ENCODE measurements at regions not wholly inside any gene's neighbourhood (a gene's known extent, or its start where the extent isn't known, plus 50 kb on each side); places are given as distances from the start of the nearest gene placed in this dataset.
A peak's percentile ranks its signal among the peaks of the same experiment; 100 is the strongest.

DNA sequence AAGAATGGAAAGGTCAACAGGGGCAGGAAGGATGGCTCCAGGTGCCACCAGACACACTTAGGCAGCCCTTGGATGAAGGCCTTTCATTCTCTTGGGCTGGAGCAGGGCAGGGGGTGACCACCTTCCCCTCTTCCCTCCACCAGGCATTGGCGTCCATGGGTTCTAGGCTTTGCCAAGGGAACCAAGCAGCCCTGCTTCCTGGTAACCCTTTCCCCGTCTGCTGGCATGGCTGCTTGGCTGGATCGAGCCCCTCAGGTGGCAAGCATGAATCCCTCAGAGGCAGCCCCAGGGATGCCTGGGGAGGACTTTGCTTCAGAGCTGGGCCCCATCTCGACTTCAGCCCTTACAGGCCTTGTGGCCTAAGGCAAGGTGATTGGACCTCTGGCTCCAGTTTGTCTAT, 185.1 kb upstream of the SYT13 start:
- DNase-seq, result no peak

DNA sequence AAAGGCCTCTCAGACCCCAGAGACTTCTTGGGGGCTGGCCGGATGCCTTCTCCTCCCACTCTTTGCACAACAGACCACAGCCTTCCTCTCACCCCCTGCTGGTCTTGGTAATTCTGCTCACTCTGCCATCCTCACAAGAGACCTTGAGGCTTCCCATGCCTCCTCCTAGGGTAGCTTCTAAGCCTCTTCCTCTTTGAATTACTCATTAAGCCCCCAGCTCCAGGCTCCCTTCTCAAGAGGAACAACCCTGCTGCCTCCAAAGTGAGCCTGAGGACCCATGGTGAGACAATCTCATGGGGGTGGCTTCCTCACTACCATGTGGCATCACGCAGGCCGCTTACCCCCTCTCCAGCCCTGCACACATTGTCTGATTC, 184.6 kb upstream of the SYT13 start:
- DNase-seq, result no peak

DNA sequence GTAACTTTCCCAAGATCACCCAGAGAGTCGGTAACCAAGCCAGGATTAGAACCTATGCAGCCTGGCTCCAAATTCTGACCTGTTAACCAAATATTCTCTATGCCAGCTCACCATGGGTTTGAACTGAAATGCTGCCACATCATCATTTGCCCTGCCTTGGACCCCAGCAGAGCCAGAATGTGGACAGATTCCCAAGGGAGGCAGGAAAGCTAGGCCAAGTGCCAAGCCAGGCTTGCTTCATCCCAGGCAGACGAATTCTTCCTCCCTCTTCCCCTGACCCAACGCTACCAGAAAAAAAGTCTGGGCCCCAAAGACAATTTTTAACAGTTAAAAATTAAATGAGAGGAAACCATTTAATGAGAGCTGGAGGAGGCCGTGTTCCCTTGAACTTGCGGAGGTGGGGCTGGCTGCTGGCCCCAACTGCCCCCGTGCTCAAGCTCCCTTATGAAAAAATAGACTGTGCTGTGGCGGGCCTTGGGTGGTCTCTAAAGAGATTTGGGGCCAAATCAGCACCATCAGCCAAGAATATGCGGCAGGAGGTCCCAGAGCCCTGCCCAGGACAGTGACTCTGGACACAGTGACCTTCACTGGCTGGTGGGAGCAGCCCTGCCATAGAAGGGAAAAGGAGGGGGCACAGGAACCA, 184.1 kb upstream of the SYT13 start:
- no peak for DNase-seq

DNA sequence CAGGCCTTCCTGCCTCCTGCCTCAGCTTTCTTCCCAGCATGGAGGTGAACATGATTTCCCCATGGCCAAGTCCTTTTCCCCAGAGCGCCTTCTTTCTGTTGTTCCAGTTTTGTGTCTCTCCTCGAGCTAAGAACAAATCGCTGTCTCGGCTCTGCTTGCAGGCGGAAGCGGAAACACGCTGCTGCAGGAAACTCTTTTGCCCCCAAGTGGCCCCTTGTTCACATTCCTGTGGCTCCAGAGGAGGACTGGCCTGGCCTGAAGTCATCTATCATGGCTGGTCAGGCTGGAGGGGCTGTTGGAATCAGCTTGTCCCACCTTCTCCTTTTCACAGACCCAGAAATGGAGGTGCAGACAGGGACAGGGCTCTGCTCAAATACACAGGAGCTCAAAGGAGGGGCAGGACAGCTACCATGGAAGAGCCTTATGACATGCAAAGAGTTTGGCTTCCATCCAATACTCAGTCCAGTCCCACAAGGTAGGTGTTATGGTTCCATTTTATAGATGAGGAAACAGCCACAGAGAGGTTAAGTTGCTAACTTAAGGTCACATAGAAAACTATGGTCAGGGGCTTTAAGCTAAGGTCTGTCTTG, 182.2 kb upstream of the SYT13 start:
- DNase-seq, result no peak

DNA sequence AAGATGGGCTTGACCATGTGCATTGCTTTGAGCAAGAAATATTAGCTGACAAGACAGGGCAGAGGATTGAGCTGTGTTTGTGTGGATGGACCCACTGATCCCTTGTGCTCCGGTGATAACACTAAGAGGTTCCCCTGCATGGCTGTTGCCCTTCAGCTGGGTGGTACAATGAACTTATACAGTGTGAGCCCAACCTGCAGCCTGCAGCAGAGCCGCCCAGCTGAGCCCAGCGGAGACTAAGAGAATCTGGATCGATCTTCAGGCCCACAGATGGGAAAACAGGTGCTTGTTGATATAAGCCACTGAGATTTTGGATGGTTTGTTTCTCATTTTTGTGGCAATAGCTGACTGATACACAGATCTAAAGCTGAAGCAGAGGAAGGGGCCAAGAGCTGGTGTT, 177.4 kb upstream of the SYT13 start:
- no peak for DNase-seq

DNA sequence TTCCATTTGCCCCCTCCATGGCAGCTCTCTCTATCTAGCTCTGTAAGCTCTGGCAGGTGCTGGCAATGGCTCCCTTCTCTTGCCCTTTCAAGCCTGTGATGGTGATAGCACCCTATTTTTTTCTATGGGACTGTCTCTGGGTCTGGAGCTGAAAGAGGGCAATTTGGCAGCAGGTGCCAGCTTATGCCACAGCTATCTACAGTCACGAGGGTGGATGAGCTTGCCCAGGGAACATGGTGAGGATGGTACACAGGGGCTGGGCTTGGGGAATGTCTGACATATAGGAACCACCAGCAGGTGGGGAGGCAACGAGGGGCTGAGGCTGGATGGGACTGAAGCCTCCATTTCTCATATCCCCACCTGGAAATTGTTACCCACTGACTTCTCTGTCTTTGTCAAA, 175.4 kb upstream of the SYT13 start:
- DNase-seq, result no peak

DNA sequence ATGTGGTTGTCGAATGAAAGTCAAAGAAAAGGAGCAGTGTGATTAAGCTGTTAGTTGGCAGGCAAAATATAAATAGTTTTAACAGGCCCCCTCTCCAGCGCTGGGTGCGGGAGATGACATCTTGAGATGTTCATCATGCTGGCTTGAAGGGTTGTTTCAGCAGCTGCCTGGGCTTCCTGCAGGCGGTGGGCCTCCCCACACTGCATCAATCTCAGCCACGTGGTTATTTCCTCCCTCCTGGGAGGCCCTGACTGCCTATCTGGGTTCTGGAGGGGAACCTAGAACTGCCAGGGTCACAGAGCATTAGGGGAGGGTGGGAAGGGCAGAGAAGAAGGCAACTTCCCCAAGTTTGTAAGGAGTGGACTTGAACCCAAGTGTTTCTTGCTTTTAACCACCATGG, 173.3 kb upstream of the SYT13 start:
- DNase-seq, result no peak

DNA sequence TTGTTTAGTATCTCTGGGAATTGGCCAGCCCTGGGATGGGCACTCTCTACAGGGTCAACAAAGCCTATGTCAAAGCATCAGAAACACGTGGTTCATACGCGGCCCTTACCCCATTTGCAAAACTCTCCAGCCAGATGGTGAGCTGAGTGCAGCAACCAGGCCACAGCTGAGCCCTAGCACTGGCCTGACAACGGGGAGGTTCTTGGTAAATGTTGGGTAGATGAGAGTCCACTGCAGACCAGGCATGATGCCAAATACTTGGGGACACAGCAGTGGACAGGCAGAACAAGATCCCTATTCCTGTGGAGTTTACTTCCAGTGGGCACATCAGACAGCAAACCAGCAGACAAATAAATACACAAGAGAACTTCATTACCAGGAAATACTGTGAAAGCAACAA, 172.1 kb upstream of the SYT13 start:
- DNase-seq, result no peak

DNA sequence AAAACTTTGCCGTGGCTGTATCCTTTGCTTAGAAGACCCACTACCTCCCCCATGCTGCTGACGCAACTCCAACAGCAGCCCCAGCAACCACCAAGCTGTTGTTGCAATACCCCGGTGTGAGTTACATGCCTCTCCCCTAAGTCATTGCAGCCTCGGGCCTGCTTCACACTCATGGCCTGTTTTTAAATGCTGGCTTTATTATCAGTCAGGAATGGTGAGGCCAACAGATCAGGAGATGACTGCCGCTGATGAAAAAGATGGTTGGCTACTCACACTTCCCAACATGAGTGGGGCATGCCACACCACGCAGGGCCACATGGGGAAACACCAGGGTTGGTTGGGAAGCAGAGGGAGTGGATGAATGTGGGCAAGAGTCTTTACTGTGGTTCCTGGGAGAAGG, 171.5 kb upstream of the SYT13 start:
- no peak for DNase-seq

DNA sequence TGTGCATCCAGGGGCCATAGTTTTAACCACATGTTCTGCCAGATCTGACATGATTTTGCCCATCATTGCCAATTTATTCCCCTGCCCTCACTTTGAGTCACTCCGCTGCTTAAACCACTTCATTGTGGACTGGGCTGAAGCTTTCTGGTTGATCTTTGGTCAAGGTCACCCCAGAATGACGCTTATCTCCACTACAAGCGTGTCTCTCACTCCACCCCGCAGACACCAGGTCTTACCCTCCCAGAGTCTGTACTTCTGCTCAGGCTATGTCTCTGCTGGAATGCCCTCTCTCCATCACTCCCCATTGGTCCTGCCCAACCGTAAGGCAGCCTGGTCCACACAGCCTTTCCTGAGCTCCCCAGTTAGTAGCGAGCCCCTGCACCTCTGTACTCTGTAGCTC, 170.5 kb upstream of the SYT13 start:
- no peak for DNase-seq

DNA sequence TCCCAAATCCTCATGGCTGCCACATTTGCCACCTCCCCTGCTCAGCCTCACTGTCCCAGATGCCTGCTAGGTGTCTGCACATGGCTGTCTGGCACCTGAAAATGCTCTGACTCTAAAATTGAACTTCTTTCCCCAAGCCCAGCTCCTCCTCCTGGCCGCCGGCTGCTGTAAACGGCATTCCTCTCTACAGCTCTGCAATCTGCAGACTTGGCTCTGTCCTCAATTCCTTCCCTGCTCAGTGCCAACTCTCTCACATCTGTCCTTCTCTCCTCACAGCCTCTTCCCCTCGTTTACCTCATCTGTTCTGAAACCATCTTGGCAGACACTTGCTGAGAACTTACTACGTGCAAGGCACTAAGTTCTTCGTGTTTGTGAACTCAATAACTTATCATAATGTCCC, 169.4 kb upstream of the SYT13 start:
- DNase-seq, result no peak

DNA sequence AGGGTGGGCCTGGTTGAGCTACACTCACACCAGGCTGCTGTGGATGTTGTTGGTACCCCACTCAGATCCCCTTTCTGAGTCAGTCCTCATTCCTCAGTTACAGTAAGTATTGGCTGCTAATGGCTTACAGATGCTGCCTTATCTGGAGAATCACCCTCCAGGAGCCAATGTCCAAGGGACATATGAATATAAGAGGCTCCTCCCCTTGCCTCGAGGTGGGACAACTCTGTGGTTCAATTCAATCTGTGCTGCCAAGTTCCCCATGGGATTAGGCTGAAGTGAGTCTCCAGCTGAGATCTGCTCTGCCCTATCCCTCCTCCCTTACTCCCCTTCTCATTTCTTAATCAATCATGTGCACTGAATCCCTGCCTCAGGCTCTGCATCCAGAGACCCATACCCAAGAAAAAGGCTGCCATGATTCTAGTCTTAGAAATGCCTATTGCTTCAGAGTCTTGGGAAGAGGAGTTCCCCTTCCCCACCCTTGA, 168.8 kb upstream of the SYT13 start:
- no peak for DNase-seq

DNA sequence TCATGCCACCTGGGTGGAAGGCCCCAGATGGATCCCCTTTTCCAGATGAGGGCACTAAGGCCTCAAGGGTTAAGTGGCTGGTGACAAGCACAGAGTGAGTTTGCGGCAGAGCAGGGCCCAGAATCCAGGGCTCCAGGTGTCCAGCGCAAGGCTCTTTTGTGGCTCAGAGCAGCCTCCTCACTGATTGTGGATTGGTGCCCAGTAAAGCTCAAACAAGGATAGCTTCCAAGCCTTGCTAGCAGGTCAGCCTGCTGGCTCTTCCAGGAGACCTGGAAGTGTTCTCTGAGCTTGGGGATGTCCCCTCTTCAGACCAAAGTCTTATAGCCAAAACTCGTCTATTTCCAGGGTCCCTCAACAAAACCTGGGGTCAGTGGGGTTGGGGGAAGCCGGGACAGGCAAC, 167.6 kb upstream of the SYT13 start:
- no peak for DNase-seq

DNA sequence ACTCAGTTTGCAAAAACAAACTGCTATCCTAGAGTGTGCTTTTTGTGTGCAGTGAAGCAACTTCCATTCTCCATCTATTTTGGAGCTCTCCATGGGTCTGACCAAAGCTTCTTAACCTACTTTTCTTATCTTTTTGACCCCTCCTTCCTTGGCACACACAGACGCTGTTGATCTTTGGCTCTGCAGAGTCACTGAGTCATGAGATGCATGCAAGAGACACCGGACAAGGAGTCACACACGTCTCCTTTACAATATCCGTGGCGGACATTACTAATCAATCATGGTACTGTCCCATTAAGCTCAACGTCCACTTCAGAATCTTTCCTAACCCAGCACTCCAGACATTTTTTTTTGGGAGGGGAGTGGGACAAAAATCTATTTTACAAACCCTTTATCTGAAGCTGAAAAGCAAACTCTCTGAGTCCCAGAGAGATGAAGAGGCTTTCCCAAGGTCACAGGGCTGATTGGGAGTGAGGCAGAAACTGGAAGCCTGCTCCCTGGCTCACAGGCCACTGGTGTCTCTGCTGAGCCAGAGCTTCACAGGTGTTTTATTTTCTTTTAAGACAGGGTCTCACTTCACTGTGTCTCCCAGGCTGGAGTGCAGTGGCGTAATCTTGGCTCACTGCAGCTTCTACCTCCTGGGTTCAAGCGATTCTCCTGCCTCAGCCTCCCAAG, 165.8 kb upstream of the SYT13 start:
- DNase-seq, result no peak

DNA sequence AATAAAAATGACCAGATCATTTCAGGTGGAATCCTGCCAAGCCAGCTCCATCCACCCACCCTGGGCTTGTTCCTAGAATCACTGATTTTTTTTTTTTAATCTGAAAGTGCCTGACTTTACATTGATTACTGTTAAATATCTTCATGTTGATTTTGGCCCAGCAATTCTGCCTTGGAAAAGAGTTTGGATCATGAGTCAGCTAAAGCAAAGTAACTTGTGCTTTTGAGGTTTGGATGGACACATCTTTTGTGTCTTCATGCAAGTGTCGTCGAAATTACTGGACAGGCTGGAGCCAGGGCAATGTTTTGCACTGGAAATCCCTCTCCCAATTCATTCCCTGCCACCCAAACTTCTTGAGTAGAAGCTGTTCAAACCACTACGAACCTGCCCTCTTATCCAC, 164.0 kb upstream of the SYT13 start:
- no peak for DNase-seq

DNA sequence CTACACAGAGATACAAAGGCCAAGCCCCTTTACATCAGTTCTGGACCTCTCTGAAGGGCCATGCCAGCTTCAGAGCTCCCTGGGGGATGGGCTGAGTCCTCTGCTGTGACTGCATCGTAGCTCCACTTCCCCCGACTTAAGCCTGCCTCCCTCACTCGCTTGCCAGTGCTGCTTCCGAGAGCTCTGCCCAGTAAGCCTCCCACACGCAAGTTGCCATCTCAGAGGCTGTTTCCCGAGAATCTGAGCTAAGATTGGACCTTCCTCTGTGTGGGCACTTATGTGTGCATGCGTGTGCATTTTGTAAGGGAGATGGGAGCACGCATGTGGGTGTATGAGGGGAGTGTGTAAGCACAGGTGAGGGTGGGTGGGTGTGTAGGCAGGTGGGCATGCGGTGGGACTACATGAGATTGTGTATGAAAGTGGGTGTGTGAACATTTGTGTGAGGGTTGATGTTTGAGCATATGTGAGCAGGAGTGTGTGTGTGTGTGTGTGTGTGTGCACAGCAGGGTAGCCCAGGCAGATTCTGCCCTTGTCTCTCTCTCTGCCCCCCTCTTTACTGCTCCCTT, 163.0 kb upstream of the SYT13 start:
- no peak for DNase-seq

DNA sequence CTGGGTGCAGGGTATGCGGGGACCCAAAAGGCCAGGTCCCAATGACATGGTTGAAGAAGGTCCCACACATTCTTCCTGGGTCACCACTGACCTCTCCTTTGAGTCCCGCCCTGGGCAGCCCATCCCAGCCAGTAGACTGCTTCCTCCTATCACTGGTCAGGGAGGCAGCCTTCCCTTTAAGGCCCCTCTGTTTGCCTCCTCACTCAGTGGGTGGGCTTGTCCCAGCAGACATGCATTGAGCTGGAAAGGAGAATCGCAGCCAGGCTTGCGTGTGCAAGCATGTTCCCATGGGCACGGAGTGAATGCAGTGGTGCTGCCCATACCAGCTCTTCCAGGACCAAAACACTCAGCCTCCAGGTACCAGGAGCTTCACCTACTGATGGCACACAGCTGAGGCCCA, 162.4 kb upstream of the SYT13 start:
- no peak for DNase-seq

DNA sequence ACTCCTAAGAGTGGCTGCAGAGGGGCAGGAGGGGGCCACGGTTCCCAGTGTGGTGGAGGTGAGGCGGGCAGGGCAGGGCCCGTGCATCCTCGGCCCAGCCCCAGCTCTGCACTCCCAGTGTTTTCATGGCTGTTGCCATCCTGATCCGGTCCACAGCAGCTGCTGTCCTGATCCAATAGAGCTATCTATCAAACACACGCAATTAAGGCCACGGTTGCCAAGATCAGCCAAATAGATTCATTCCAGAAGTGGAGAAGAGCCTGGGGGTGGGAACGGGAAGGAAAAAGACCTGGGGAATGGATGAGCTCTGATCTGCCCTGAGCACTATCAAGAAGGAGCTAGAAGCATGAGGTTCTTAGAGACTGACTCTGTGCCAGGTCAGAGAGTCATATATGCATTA, 160.9 kb upstream of the SYT13 start:
- no peak for DNase-seq

DNA sequence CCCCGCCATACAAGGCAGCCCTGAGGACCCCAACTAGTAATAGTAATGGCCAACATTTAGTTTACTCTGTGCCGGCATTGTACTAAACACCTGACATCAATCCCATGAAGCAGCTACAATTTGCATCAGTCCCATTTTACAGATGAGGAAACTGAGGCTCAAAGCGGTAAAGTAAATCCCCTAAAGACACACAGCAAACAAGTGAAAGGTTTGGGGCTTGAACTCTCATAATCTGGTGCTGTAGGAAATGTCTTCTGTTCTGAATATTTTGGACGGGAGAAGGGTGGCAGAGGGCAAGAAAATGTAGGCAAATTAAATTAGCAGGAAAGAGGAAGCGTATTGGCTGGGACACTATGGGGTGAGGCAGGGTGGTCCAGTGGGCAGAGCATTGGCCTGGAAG, 160.3 kb upstream of the SYT13 start:
- no peak for DNase-seq

DNA sequence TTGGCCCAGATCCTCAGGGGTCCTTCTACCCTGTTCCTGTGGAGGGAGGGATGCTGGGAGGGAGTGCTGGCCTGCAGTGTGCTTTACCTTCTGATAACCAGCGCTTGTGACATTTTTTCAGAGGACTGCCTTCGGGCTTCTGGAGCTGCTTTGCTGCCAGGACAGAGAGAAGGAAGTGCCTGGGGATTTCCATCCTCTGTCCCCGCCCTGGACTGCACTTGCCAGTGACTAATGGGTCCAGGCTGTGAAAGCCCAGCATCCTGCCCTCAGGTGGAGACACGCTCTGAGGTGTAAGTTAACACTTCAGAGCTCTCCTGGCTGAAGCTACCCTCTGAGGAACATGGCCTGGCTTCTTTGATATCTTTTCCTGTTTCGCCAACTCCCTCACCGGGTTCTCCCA, 158.7 kb upstream of the SYT13 start:
- DNase-seq, result peak; percentile 3

DNA sequence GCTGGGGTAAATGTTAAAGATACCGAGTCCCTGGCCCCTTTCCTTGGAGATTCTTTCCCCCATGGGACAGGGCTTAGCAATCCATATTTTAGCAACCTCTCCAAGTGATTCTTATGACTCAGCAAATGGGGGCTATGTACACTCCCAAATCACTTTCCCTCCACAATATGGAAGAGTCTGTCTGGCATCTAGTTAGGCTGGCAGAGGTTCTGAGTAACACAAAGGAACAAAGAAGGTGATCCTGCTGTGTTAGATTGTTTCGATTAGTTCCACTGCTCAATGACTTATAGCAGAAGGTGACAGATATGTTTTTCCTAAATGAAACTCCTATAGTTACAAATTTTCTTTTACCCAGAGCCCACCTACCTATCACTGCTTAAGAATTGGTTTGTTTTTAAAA, 154.0 kb upstream of the SYT13 start:
- DNase-seq, result no peak

DNA sequence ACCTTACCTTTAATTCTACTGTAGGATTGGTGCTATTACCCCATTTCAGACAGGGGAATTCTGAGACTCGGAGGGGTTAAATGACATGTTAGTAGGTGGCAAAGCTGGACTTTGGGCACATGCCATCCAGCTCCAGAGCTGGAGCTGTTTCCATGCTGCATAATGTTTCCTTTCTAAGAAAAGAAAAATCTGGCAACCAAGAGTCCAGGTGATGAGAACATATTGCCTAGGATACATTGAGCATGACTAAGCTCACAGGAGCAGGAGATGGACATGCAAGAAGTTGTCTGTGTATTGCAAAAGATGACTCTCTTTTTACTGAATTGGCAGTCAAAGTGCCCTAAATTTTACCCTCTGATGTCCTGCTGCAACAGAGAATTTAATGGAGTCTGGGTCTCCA, 150.8 kb upstream of the SYT13 start:
- no peak for DNase-seq

DNA sequence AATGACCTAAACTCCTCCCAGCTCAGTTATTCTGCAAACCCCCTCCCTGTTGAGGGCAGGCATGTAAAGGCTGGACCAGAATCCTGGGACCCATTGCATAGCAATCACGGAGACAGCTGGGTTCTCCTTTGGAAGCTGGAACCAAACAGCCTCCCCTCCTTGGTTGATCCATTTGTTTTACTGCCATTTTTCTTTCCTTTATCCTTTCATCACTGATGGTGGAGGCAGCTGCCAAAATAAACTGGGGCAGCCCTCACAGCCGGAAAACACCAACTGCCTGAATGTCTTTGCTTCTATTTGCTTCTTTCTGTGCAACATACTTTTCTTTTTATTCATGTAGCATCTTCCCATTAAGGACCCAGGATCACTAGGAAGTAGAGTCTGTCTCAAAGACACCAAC, 150.0 kb upstream of the SYT13 start:
- no peak for DNase-seq

DNA sequence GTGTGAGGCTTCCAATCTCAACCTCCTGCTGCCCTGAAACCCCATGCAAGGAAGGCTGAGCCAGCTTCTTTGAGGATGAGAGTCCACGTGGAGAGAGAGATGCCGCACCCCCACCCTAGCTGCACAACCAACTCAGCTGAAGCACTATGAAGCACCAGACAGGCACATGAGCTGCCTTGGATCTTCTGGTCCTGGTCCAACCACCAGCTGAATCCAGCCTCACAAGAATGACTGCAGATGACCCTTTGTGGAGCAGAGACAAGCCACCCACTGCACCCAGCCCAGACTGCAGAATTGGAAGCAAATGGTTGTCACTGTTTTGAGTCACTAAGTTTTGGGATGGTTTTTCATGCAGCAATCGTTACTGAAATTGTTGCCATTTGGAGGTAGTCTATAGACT, 149.6 kb upstream of the SYT13 start:
- no peak for DNase-seq

DNA sequence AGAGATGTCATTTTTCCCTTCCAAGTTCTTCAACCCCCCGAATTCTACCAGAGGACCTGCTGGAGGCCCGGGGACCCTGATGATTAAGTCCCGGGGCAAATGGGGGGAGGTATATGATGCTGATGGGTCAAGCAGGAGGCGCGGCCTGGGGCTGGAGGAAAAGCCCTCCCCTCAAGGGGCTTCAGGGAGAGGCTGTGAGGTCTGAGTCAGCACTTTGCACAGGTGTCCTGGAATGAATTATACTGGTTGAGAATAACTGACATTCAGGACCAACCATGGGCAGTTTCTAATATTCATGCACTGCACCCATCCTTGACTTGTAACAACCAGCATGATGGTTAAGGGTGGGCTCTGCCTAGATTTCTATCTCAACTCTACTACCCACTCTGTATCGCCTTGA, 146.8 kb upstream of the SYT13 start:
- DNase-seq, result no peak

All from activated CD4-positive, alpha-beta T cell treated with anti-CD3 and anti-CD28 coated beads for 48 hours (primary cell).